ES-I3 (cell line): ENCODE measurements at regions not wholly inside any gene's neighbourhood (a gene's known extent, or its start where the extent isn't known, plus 50 kb on each side); places are given as distances from the start of the nearest gene placed in this dataset.

ENCODE experiments used
- H3K36me3 ChIP-seq: 2 replicates; pipeline ENCODE4 v1.6.1; 2013; ENCODE audit warnings: mild to moderate bottlenecking, low read length, control low read depth, moderate library complexity; ENCODE audit not compliant: insufficient read depth
- H3K4me1 ChIP-seq: 2 replicates; pipeline ENCODE4 v1.6.1; 2013; ENCODE audit warnings: mild to moderate bottlenecking, control low read depth, low read length; ENCODE audit not compliant: insufficient read depth
- H3K9ac ChIP-seq: 2 replicates; pipeline ENCODE4 v1.6.1; 2013; ENCODE audit warnings: low read depth, mild to moderate bottlenecking, low read length, moderate library complexity
- H3K9me3 ChIP-seq: 2 replicates; pipeline ENCODE4 v1.6.1; 2013; ENCODE audit warnings: mild to moderate bottlenecking, low read length, moderate library complexity; ENCODE audit not compliant: control insufficient read depth, insufficient read depth

DNA sequence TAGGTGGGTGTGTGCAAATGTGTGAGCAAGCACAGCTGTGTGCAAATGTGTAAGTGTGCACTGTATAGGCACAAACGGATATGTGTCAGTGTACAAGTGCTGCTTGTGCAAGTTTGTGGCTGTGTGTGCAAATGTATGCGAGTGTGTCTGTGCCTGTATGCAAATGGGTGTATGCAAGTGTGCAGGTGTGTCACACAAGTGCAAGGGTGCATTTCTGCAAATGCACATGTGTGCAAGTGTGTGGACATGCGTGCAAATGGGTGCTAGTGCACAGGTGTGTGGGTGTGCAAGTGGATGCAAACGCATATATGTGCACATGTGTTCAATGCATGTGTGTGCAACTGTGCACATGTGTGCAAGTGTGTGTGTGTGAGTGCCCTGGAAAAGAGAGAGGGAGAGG is 76.5 kb upstream of the TNRC6C start:
- Histone ChIP-seq H3K4me1 (peaks cover 14% of the 10 kb centered on the region), H3K9ac (no peak overlapping the region), H3K9me3 (no peaks in the 10 kb centered on the region), H3K36me3 (no peaks in the 10 kb centered on the region)

DNA sequence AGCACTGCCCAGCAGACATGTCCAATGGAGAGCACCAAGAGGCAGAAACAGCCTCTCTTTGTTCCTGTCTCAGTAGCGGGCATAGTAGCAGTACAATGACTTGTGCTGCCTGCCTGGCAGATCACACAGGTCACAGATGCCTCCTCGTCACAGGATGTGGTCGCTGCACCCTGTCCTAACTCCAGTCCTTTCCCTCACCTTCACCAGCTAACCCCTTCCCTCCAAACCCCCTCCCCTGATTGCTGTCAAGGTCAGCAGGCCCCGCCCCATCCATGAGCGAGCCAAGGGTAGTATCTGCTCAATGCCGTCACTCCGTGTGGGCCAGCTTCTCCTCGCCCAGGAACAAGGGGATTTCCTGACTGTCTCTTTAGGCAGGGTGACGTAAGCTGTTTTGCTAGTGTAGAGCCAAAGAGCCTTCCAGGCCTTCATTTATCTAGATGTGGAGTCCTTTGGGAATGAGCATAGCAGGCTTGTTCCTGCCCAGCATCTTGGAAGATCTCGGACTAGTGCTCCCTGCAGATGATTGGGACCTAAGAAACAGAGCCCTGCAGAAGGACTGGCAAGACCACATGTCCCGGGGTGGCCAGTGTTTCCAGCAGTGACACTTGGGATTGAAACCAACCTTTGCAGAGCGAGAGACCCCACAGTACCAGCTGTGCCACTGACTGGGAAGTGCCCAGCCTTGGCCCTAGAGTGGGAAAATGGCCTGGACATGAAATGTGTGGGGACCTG is 75.9 kb upstream of the TNRC6C start:
- peaks cover 19% of the 10 kb centered on the region for H3K4me1 ChIP-seq
- no peak overlapping the region for H3K9ac ChIP-seq

DNA sequence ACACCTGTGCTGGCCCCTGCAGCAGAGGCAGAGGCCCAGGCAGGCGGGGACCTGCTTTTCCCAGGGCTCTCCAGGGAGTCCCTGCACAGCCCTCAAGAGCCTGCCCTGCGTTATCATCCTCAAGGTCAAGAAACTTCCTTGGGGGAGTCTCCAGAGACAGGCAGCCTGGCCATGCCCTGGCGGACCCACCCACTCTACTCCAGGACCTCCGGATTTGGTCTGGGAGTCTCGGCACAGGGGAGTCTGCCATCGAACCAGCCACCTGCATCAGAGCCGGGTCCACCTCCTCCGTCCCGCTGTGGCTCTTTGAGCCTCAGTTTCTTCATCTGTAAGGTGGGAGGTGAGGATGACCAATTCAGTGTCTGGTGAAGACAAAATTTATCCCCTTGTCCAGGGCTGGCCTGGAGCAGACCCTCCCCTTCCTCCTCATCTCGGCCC is 75.3 kb upstream of the TNRC6C start:
- Histone ChIP-seq H3K4me1 (peaks cover 21% of the 10 kb centered on the region), H3K9ac (no peak overlapping the region), H3K9me3 (no peaks in the 10 kb centered on the region), H3K36me3 (no peaks in the 10 kb centered on the region)

More for the DNA sequence above, 75.9 kb upstream of the TNRC6C start:
- H3K9me3 ChIP-seq, result no peaks in the 10 kb centered on the region
- no peaks in the 10 kb centered on the region for H3K36me3 ChIP-seq

DNA sequence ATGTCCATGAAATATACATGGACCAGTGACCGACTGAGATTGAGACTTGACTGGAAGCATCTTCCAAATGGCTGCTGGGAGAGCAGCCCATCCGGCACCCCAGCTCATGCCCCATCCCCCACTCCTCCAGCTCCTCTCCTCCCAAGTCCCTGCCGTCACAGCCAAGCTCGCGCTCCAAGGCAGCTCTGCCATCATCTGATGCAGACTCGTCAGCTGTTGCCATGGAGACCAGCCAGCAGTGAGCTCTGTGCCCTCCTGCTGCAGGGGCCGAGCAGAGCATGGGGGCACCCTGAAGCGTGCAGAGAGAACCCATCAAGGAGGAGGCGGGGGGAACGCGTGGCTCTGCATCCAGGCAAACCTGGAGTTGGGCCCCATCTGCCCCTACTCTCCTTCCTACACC is 74.5 kb upstream of the TNRC6C start:
- Histone ChIP-seq H3K4me1 (peaks cover 23% of the 10 kb centered on the region), H3K9ac (no peak overlapping the region), H3K36me3 (no peaks in the 10 kb centered on the region), H3K9me3 (no peaks in the 10 kb centered on the region)

DNA sequence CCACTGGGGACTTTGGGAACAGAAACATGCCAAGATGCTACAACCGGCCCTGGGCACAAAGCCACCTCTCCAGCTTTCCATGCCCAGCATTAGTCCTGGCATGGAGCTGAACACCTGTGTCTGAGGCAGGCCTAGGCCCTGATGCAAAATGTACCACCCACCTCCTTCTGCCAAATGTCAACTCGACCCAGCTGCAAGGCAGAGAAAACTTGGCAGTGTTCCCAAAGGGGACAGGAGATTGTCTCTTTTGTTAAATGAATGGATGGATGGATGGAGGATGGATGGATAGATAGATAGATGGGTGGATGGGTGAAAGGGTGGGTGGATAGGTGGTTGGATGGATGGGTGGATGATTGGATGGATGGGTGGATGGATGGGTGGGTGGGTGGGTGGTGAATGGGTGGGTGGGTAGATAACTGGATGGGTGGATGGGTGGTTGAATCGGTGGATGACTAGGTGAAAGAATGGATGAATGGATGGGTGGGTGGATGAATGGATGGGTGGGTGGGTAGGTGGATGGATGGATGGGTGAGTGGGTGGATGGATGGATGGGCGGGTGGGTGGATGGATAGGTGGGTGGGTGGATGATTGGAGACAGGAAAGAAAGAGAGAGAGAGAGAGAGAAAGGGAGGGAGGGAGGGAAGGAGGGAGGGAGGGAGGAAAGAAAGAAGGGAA is 73.4 kb upstream of the TNRC6C start:
- H3K4me1 ChIP-seq, result peaks cover 23% of the 10 kb centered on the region
- no peak overlapping the region for H3K9ac ChIP-seq
- H3K36me3 ChIP-seq, result no peaks in the 10 kb centered on the region
- H3K9me3 ChIP-seq, result no peaks in the 10 kb centered on the region

DNA sequence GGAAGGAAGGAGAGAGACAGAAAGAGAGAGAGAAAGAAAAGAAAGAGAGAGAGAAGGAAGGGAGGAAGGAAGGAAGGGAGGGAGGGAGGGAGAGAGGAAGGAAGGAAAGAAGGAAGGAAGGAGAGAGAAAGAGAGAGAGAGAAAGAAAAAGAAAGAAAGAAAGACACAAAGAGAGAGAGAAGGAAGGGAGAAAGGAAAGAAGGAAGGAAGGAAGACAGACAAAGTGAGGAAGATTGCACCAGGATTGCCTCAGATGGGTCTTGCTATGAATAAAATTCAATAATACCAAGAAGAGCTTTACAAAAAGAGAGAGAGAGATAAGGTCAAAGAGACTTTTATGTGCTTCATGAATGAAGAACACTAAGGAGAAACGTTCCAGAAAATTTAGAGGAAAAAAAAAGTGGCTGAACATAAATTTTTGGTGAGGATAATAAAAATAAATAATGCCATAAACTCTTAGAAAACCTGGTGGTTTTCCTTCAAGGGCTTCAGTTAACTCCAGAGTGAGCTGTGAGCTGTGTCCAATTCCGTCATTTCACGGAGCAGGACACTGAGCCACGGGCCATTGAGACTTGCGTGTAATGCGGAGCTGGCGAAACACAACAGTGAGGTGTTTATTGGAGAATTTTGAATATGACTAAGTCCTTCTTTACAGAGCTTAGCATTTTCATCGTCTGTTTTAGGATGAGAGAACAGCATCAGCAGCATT is 72.7 kb upstream of the TNRC6C start:
- Histone ChIP-seq H3K36me3 (no peaks in the 10 kb centered on the region), H3K9ac (no peak overlapping the region), H3K4me1 (peaks cover 23% of the 10 kb centered on the region), H3K9me3 (no peaks in the 10 kb centered on the region)

DNA sequence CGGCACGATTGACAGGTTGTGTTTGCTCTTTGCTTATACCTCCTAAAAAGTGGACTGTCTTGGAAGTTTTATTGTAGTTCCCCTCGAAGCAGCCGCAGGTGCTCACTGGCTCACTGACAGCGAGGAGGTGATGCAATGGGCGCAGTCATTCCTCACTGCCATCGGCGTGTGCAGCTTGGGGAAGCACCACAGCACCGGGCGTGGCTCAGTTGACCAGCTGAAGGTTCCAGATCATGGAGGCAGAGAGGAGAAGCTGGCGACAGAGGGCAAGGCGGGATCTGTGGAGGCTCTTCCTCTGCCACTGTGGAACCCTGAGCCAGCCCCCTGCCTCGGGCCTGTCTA is 72.1 kb upstream of the TNRC6C start:
- Histone ChIP-seq H3K9ac (no peak overlapping the region), H3K9me3 (no peaks in the 10 kb centered on the region), H3K4me1 (peaks cover 23% of the 10 kb centered on the region), H3K36me3 (no peaks in the 10 kb centered on the region)

DNA sequence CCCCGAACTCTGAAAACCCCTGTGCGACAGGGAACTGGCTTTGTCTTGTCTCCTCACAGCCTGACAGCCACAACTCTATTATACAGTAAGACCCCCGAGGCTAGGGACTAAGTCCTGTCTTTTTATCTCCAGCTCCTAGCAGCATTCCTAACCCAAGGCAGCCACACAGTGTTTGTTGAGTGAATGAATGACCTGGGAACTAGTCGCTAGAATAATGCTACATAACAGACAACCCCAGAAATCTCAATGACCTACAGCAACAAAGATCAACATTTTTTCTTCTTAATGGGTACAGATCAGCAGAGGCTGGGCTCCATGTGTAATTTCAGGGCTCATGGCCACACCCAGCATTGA is 71.4 kb upstream of the TNRC6C start:
- Histone ChIP-seq H3K36me3 (no peaks in the 10 kb centered on the region), H3K4me1 (peaks cover 23% of the 10 kb centered on the region), H3K9me3 (no peaks in the 10 kb centered on the region), H3K9ac (peak overlapping the region; percentile 57; the same call in 1 of the 2 replicates)

DNA sequence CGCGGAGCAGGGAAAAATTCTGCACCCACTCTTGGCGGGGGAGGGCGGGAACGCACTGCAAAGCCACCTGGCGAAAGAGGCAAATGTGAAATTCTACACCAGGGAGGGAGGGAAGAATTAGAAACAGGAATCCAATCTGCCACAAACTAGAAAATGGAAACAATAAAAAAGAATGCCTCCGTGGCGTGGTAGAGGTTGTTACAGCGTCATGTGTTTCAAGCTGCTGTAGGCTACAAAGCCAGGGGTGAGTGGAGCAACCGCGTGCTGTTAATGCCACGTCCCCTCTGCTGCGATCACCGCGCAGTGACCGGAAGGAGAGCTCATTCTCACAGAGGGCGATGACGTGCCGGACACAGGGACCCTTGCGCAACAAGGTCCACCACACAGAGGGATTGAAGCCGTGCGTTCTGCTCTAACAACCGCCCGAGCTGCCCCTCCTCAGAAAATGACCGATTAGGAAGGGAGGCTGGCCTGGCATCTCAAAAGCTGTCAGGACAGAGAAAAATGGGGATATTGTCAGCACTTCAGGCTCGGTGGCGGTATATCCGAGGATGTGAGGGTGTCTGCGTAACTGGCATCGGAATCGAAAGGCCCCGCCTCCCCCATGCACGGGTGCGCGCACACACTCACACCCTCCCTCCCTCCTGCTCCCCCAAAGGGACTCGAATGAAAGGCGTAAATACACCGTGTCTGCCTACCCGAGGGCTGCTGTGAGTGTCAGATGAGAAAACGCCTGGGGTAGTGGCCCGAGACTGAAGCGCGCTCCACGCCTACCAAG is 70.8 kb upstream of the TNRC6C start:
- Histone ChIP-seq H3K9ac (peak overlapping the region; percentile 57; the same call in 1 of the 2 replicates), H3K4me1 (peaks cover 21% of the 10 kb centered on the region), H3K9me3 (no peaks in the 10 kb centered on the region)

DNA sequence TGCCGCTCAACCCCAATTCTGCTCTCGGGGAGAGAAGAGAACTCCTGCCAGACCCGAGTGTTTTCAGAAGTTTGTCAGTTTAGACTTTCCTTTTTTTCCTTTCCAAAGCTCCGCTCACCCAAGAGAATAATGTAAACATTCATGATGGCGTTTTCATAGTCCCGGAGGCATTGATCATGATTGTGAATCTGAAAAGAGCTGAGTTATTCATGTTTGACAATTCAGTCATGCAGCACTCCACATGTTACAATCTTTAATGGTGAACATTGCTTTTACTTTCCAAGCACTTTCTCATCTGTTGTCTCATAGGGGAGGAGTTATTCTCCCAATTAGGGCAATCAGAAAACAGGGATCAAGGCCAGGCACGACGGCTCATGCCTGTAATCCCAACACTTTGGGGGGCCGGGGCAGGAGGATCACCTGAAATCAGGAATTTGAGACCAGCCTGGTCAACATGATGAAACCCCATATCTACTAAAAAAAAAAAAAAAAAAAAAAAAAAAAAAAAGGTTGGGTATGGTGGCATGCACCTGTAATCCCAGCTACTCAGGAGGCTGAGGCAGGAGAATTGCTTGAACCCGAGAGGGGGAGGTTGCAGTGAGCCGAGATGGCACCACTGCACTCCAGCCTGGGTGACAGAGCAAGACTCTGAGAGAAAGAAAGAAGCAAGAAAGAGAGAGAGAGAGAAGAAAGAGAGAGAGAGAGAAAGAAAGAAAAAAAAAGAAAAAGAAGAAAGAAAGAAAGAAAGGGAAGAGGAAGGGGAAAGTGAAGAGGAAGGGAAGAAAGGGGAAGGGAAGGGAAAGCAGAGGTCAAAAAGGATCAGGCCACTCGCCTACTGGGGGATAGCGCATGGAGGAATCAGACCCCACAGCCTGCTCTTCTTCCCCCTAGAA is 70.0 kb upstream of the TNRC6C start:
- H3K4me1 ChIP-seq, result peaks cover 20% of the 10 kb centered on the region
- no peaks in the 10 kb centered on the region for H3K36me3 ChIP-seq
- no peaks in the 10 kb centered on the region for H3K9me3 ChIP-seq
- peak overlapping the region; percentile 57; the same call in 1 of the 2 replicates for H3K9ac ChIP-seq

More for the DNA sequence above, 70.8 kb upstream of the TNRC6C start:
- H3K36me3 ChIP-seq, result no peaks in the 10 kb centered on the region

DNA sequence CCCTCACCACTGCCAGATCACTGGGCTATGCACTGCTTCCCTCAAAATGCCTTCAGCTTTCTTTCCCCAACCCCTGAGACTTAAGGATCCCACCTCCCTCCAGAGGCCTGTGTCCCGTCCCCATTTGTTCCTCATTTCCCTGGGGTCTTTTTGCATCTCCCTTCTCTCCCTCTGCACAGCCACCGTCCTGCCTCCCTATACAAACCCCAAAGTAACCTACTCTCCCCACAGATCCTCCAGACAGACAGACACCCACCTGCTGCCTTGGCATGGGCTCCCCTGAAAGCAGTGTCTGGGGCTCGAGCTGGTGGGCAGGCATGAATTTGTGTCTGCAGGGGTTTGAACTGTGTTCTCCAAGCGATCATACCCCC is 69.4 kb upstream of the TNRC6C start:
- H3K36me3 ChIP-seq, result no peaks in the 10 kb centered on the region
- no peak overlapping the region for H3K9ac ChIP-seq
- H3K9me3 ChIP-seq, result no peaks in the 10 kb centered on the region
- H3K4me1 ChIP-seq, result peaks cover 20% of the 10 kb centered on the region

DNA sequence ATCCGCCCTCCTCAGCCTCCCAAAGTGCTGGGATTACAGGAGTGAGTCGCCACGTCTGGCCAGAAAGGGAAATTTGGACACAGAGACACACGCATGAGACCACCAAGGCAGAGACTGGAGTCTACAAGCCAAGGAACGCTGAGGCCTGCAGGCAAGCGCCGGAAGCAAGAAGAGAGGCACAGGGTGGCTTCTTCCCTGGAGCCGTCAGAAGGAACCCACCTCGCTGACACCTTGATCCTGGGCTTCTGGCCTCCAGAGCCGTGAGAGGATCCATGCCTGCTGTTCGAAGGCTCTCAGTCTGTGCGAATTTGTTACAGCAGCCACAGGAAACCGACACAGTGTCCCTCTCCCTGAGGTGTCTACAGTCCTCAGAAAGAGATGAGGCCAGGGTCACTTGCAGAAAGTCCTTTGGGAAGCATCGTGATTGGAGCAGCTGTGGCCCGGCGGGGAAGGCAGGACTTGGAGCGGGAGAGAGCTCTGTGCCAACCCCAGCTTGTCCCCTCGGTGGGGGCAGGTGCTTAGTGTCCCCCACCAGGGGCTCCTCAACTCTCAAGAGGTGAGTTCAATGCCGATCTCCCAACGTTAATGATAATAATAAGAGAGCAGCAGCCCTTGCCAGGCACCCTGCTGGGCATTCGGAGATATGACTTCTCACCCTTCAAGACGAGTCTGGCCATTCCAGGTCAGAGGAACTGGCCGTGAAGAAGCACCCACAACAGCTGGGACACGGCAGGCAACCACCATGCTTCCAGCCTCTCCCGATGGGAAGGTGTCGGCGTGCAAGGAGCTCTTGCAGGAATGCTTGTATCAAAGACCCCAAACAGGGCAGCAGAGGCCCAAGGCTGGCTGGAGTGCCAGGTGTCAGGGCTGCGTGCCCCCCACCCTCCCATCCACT is 68.4 kb upstream of the TNRC6C start:
- H3K4me1 ChIP-seq, result peaks cover 20% of the 10 kb centered on the region
- H3K9me3 ChIP-seq, result no peaks in the 10 kb centered on the region
- no peak overlapping the region for H3K9ac ChIP-seq
- H3K36me3 ChIP-seq, result no peaks in the 10 kb centered on the region

DNA sequence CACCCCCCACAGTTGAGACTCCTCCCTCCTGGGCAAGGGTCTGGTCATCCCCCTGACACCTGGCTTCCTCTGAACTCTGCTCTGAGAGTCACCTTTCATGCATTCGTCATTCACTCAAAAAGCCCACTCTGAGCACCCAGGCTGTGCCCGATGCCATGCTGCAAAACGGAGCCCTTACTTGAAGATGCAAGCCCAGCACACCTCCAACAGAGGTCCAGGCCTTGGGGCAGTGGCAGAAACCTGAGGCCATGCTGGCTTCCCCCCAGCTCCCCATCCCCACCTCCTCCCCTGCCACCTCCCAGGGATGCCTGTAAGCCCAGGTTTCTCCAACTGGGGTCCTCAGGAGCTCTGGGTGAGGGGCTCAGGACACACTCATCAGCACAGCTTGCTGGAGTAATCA is 67.7 kb upstream of the TNRC6C start:
- peaks cover 20% of the 10 kb centered on the region for H3K4me1 ChIP-seq
- no peak overlapping the region for H3K9ac ChIP-seq
- H3K9me3 ChIP-seq, result no peaks in the 10 kb centered on the region
- H3K36me3 ChIP-seq, result no peaks in the 10 kb centered on the region
